AG09319 (cell line): ENCODE measurements at regions not wholly inside any gene's neighbourhood (a gene's known extent, or its start where the extent isn't known, plus 50 kb on each side); places are given as distances from the start of the nearest gene placed in this dataset.

ENCODE experiments used
- DNase-seq: peaks from one replicate; pipeline ENCODE4 v3.0.0-alpha.2; 2010; ENCODE audit warnings: low read depth; ENCODE audit errors: extremely low read depth
- TF ChIP-seq, protein P1 (sequence below): IDR thresholded peaks from 2 replicates; pipeline ENCODE4 v1.5.1; 2011; ENCODE audit warnings: low read depth, mild to moderate bottlenecking, inconsistent platforms, low read length, moderate library complexity

DNA sequence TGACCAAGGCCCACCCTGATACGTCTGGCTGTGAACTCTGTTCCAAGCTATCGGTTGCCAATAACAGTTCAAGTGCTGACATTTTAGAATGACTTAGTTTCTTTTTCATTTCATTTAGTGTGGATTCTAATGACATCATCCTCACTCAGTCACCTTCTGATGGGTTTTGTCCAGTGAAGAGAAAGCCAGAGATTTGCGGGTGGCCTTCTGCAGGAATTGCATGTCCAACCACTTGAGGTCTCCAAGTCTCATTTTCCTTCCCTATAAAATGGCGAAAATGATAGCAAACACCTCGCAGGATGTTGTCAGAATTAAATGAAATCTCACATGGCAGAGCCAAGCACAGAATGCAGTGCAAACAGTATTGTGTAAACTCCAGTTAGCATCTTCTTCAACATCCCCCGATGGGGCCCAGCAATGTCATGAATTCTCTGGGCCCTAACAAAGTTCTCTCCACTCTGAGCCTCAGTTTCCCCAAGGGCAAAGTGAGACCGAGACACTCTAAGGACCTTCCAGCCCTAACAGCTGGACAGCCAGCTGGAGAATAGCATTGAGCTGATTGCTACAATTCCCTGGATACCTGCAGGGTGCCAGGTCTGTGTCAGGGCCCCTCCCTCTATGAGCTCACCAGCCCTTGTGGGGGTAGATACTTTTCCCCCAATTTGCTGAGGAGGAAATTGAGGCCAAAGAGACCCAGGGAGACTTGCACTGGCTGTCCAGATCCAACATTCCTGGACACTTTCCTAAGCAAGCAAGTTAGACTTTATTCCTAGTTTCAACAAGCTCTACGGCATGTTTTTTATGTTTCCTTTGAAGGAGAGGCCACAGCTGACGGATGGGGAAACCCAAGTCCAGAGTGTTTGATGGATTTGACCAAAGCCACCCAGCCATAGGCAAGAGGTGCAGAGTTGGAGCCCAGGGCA, 286.7 kb downstream of the MN1 start:
- DNase-seq, result no peak
- TF ChIP-seq, protein P1, sequence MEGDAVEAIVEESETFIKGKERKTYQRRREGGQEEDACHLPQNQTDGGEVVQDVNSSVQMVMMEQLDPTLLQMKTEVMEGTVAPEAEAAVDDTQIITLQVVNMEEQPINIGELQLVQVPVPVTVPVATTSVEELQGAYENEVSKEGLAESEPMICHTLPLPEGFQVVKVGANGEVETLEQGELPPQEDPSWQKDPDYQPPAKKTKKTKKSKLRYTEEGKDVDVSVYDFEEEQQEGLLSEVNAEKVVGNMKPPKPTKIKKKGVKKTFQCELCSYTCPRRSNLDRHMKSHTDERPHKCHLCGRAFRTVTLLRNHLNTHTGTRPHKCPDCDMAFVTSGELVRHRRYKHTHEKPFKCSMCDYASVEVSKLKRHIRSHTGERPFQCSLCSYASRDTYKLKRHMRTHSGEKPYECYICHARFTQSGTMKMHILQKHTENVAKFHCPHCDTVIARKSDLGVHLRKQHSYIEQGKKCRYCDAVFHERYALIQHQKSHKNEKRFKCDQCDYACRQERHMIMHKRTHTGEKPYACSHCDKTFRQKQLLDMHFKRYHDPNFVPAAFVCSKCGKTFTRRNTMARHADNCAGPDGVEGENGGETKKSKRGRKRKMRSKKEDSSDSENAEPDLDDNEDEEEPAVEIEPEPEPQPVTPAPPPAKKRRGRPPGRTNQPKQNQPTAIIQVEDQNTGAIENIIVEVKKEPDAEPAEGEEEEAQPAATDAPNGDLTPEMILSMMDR, result no peak

DNA sequence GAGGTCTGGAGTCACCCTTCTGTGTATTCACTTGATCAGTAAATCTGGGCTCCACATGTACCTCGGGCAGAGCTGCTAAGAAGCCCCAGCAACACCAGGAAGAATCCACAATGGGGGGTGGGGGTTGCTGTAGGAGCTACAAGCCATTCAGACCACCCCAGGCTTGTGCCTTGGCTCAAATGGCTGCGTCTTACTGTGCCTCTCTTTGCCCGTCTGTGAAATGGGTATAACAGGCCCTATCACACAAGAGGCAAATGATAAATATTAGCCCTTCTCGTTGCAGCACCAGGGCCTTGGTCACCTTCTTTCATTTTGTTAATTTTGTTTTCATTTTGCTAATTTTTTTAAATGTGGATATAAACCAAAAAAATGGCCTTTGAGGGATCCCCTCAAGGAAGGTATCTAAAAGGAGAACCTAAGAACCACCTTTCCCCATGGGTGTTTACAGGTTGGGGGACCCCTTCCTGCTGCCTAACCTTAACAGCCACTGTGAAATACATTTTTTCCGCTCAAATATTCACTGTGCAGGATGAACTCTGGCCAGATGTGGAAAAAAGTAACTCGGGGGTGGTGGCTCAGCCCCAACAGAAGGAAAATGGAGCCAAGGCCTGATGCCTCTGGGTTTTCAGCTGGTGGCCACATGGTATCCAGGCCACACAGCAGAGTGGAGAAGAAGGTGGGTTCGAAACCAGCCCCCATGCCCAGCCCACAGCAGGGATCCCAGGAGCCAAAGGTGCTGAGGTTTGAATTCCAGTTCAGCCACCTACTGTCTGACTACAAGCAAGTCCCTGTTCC, 284.0 kb downstream of the MN1 start:
- no peak for DNase-seq
- TF ChIP-seq, protein P1, result no peak

DNA sequence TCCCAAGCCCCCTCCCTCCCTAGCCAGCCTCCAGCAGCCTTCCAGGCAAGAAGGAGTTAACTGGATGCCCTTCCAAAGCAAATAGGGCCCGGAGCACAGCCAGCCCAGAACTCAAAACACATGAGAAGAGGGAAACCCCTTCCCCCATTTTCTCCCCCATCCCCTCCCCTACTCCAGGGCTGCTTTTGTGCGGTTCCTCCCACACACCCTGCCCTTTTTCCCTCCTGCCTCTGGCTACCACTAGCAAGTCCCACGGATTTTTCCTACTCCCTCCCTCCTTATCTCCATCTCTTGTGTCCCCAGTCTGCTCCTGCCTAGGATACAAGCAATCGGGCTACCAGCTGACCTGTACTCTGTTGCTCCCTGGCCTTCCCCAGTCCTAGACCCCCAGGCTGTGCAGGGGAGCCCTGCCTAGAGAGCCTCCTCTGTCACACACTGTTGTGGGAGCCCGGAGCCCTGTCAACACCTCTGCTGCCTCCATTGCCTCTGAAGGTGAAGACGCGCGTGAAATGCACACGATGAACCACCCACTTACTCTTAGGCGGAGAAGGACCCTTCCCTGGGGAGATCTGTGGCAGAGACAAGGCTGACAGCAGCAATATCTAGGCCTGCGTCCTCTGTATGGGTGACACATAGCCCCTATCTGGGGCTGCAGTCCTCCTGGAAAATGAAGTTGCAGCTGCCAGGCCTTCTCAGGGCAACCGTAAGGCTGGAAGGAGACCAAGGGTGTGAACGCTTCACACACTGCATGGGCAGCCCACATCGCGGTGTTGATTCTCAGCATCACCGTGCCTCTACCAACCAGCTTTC, 282.8 kb downstream of the MN1 start:
- no peak for DNase-seq
- TF ChIP-seq, protein P1, result no peak

DNA sequence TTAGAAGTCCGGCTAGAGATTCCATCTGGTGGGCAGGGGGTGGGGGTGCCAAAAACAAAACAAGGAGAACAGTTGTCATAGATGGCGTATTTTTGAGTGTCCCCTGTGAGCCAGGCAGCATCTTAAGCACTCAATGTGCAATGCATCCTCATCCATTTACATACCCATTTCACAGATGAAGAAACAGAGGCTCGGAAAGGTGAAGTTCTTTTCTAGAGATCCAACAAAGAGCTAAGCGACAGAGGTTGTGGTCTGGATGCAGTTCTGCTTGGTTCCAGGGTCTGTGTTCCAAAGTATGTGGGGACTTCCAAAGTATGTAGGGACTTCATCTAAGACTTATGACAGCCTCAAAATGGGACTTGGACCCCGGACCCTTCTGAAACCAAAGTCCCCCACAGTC, 277.8 kb downstream of the MN1 start:
- no peak for DNase-seq
- TF ChIP-seq, protein P1, result no peak

DNA sequence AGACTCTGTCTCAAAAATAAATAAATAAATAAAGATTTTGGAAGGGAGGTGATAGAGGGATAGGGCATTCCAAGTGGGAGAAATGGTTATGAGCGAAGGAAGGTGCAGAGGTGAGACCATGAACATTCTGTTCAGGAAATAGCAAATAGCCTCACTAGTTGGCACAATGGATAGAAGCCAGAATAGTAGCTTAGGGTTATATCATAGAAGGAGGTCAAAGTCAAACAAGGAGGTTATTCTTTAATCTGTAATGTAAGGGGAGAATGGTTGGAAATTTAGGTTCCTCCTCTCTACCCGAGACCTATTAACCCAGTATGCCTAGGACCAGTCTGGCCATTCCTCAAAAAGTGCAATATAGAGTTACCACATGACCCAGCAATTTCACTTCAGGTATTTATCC, 275.8 kb downstream of the MN1 start:
- no peak for DNase-seq
- TF ChIP-seq, protein P1, result no peak

DNA sequence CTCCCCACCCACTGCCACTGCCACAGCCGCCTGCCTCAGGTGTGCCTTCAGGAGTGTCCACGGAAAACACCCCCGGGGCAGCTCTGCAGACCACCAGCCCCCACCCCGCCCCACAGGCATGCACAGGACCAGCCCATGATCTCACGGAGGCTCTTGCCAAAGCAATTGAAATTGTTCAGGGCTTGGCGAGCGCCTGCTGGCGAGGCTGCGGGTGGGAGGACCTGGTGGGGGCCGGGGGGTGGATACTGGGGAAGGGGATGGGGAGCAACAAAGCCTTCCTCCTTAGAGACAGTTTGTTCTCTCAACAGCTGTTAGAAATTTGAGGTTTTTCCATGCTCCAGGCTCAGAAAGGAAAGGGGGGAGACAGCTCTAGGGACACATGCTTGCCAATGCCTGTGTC, 274.7 kb downstream of the MN1 start:
- no peak for DNase-seq
- TF ChIP-seq, protein P1, result no peak
